ENCODE measurements at regions not wholly inside any gene's neighbourhood (a gene's known extent, or its start where the extent isn't known, plus 50 kb on each side); places are given as distances from the start of the nearest gene placed in this dataset.
A peak's percentile ranks its signal among the peaks of the same experiment; 100 is the strongest.

DNA sequence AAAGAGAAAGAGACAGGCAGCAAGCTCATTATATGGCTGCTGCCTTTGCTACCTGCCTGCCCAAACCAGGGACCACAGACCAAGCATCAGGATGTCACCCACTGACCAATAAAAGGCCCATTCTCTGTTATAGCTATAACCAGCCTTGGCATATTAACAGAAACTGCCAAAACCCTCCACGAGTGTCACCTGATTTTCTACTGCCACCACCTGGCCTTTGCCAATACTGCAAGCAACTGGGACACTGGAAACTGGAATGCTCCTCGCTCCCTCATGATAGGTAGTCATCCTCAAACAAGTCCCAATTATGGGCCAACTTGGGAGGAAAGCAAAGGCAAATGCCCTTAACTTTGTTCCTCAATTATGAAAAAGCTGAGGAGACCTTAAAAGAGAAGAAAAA lies 76.0 kb downstream of the SPIN4 start:
- Histone ChIP-seq H3K9ac (replicated peaks in 1 of 4; ENCODE audit: extremely low read depth in 1 of 4, low read depth in 3 of 4, low read length in 3 of 4) (no peak overlapping the region), H3K9me3 (ENCODE audit: insufficient read depth in 2 of 2, low read depth in 1 of 2, low read length in 1 of 2) (no peaks in the 10 kb centered on the region), H3K23me2 (ENCODE audit: low read depth, low read length) (no peaks in the 10 kb centered on the region), H3K18ac (ENCODE audit: extremely low read depth, low read length) (no peak overlapping the region), H3K4ac (replicated peaks; ENCODE audit: insufficient read length, low read depth, low read length) (no peak overlapping the region), H2AK5ac (ENCODE audit: low read depth, low read length) (no peak overlapping the region), H2BK12ac (ENCODE audit: low read depth, low read length) (no peak overlapping the region), H2BK20ac (ENCODE audit: low read length) (no peak overlapping the region), H3K27ac (ENCODE audit: low read depth, low read length) (no peak overlapping the region), H3K4me3 (ENCODE audit: extremely low read depth in 1 of 4, insufficient read depth in 2 of 4, low read depth in 3 of 4, low read length in 4 of 4) (no peak overlapping the region), H4K20me1 (replicated peaks in 1 of 2; ENCODE audit: control insufficient read depth in 1 of 2, insufficient read depth in 2 of 2, low read length in 2 of 2) (no peaks in the 10 kb centered on the region), H3K56ac (replicated peaks; ENCODE audit: insufficient read length, low read depth, low read length) (no peak overlapping the region), H3K4me2 (ENCODE audit: insufficient read depth in 1 of 2, low read depth in 2 of 2, low read length in 2 of 2) (no peak overlapping the region), H3K23ac (ENCODE audit: insufficient read length) (no peak overlapping the region), H3K79me2 (ENCODE audit: control insufficient read depth in 1 of 2, insufficient read depth in 2 of 2, low read length in 2 of 2) (no peaks in the 10 kb centered on the region), H2BK15ac (ENCODE audit: low read length) (no peak overlapping the region), H3K79me1 (ENCODE audit: low read depth, low read length) (no peaks in the 10 kb centered on the region), H4K8ac (ENCODE audit: extremely low read depth, insufficient read depth, low read length) (no peak overlapping the region), H2BK120ac (replicated peaks; ENCODE audit: low read depth, low read length) (no peak overlapping the region), H3K4me1 (replicated peaks in 1 of 4; ENCODE audit: control insufficient read depth in 3 of 4, insufficient read depth in 4 of 4, low read length in 3 of 4) (no peaks in the 10 kb centered on the region), H4K91ac (replicated peaks; ENCODE audit: insufficient read length, low read length) (no peak overlapping the region), H2BK5ac (ENCODE audit: low read depth, low read length) (no peak overlapping the region), H2AFZ (ENCODE audit: low read length) (no peak overlapping the region), H3K27me3 (replicated peaks in 1 of 4; ENCODE audit: control insufficient read depth in 3 of 4, extremely low read depth in 1 of 4, insufficient read depth in 3 of 4, low read length in 3 of 4) (no peaks in the 10 kb centered on the region), H3K14ac (ENCODE audit: insufficient read length) (no peak overlapping the region), H4K5ac (ENCODE audit: insufficient read length, low read depth, low read length) (no peak overlapping the region), H3K36me3 (ENCODE audit: control insufficient read depth in 2 of 4, insufficient read depth in 4 of 4, low read length in 3 of 4) (no peaks in the 10 kb centered on the region)
- DNase-seq (ENCODE audit: low read depth in 1 of 2, low spot score in 2 of 2) (peak in 1 of 2 experiments; percentile 61), FAIRE-seq (peak; percentile 95)
- CTCF ChIA-PET (ENCODE audit: partially characterized antibody): interaction anchor here (0.9 to 1.7 kb wide), 8 partner anchors 8 to 231 kb away, joined by 3 to 5 read pairs (median 3); no protein-coding TSS in a partner anchor
- WGBS, 2 experiments (ENCODE audit: extremely low coverage in 1 of 2, insufficient coverage in 1 of 2, insufficient read length in 1 of 2, insufficient replicate concordance in 2 of 2, low coverage in 1 of 2, low lambda C conversion rate in 2 of 2, missing lambda C conversion rate in 1 of 2): 43% methylated on average over 2 of the region's 2 CpGs; no CpG with 5 or more reads in 1 of the 2 experiments
- POLR2A ChIA-PET (ENCODE audit: partially characterized antibody): no interaction called here
- TF ChIP-seq, protein P1, sequence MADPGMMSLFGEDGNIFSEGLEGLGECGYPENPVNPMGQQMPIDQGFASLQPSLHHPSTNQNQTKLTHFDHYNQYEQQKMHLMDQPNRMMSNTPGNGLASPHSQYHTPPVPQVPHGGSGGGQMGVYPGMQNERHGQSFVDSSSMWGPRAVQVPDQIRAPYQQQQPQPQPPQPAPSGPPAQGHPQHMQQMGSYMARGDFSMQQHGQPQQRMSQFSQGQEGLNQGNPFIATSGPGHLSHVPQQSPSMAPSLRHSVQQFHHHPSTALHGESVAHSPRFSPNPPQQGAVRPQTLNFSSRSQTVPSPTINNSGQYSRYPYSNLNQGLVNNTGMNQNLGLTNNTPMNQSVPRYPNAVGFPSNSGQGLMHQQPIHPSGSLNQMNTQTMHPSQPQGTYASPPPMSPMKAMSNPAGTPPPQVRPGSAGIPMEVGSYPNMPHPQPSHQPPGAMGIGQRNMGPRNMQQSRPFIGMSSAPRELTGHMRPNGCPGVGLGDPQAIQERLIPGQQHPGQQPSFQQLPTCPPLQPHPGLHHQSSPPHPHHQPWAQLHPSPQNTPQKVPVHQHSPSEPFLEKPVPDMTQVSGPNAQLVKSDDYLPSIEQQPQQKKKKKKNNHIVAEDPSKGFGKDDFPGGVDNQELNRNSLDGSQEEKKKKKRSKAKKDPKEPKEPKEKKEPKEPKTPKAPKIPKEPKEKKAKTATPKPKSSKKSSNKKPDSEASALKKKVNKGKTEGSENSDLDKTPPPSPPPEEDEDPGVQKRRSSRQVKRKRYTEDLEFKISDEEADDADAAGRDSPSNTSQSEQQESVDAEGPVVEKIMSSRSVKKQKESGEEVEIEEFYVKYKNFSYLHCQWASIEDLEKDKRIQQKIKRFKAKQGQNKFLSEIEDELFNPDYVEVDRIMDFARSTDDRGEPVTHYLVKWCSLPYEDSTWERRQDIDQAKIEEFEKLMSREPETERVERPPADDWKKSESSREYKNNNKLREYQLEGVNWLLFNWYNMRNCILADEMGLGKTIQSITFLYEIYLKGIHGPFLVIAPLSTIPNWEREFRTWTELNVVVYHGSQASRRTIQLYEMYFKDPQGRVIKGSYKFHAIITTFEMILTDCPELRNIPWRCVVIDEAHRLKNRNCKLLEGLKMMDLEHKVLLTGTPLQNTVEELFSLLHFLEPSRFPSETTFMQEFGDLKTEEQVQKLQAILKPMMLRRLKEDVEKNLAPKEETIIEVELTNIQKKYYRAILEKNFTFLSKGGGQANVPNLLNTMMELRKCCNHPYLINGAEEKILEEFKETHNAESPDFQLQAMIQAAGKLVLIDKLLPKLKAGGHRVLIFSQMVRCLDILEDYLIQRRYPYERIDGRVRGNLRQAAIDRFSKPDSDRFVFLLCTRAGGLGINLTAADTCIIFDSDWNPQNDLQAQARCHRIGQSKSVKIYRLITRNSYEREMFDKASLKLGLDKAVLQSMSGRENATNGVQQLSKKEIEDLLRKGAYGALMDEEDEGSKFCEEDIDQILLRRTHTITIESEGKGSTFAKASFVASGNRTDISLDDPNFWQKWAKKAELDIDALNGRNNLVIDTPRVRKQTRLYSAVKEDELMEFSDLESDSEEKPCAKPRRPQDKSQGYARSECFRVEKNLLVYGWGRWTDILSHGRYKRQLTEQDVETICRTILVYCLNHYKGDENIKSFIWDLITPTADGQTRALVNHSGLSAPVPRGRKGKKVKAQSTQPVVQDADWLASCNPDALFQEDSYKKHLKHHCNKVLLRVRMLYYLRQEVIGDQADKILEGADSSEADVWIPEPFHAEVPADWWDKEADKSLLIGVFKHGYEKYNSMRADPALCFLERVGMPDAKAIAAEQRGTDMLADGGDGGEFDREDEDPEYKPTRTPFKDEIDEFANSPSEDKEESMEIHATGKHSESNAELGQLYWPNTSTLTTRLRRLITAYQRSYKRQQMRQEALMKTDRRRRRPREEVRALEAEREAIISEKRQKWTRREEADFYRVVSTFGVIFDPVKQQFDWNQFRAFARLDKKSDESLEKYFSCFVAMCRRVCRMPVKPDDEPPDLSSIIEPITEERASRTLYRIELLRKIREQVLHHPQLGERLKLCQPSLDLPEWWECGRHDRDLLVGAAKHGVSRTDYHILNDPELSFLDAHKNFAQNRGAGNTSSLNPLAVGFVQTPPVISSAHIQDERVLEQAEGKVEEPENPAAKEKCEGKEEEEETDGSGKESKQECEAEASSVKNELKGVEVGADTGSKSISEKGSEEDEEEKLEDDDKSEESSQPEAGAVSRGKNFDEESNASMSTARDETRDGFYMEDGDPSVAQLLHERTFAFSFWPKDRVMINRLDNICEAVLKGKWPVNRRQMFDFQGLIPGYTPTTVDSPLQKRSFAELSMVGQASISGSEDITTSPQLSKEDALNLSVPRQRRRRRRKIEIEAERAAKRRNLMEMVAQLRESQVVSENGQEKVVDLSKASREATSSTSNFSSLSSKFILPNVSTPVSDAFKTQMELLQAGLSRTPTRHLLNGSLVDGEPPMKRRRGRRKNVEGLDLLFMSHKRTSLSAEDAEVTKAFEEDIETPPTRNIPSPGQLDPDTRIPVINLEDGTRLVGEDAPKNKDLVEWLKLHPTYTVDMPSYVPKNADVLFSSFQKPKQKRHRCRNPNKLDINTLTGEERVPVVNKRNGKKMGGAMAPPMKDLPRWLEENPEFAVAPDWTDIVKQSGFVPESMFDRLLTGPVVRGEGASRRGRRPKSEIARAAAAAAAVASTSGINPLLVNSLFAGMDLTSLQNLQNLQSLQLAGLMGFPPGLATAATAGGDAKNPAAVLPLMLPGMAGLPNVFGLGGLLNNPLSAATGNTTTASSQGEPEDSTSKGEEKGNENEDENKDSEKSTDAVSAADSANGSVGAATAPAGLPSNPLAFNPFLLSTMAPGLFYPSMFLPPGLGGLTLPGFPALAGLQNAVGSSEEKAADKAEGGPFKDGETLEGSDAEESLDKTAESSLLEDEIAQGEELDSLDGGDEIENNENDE (IDR thresholded peaks at IDR 0.05; ENCODE audit: insufficient replicate concordance, low read length): no peak

All from H1 (cell line).